ENCODE measurements at regions not wholly inside any gene's neighbourhood (a gene's known extent, or its start where the extent isn't known, plus 50 kb on each side); places are given as distances from the start of the nearest gene placed in this dataset.
"Not testable (repeated sequence)": the region's sequence is repeated elsewhere in the genome, so short reads cannot be mapped to it uniquely, and the experiment has no call there.

DNA sequence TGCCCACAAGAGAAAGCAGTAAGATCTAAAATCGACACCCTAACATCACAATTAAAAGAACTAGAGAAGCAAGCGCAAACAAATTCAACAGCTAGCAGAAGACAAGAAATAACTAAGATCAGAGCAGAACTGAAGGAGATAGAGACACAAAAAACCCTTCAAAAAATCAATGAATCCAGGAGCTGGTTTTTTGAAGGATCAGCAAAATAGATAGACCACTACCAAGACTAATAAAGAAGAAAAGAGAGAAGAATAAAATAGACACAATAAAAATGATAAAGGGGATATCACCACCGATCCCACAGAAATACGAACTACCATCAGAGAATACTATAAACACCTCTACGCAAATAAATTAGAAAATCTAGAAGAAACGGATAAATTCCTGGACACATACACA lies 110.0 kb upstream of the PPP1R9A start:
- TF ChIP-seq, protein P1, sequence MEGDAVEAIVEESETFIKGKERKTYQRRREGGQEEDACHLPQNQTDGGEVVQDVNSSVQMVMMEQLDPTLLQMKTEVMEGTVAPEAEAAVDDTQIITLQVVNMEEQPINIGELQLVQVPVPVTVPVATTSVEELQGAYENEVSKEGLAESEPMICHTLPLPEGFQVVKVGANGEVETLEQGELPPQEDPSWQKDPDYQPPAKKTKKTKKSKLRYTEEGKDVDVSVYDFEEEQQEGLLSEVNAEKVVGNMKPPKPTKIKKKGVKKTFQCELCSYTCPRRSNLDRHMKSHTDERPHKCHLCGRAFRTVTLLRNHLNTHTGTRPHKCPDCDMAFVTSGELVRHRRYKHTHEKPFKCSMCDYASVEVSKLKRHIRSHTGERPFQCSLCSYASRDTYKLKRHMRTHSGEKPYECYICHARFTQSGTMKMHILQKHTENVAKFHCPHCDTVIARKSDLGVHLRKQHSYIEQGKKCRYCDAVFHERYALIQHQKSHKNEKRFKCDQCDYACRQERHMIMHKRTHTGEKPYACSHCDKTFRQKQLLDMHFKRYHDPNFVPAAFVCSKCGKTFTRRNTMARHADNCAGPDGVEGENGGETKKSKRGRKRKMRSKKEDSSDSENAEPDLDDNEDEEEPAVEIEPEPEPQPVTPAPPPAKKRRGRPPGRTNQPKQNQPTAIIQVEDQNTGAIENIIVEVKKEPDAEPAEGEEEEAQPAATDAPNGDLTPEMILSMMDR (IDR thresholded peaks at IDR 0.05; ENCODE audit: insufficient read depth, low read depth, low read length), result not testable (repeated sequence)
- TF ChIP-seq EZH2 (IDR thresholded peaks at IDR 0.05; ENCODE audit: insufficient read depth, low read length), result not testable (repeated sequence)

Measured in astrocyte (in vitro differentiated cells and primary cell).